ENCODE measurements at regions not wholly inside any gene's neighbourhood (a gene's known extent, or its start where the extent isn't known, plus 50 kb on each side); places are given as distances from the start of the nearest gene placed in this dataset.

- DNase-seq, result no peak
Measured at GRCh38 chr6:113120582-113121285, 736.4 kb upstream of the MARCKS start.

- no peak for DNase-seq
Measured at GRCh38 chr6:113121571-113121970, 735.6 kb upstream of the MARCKS start.

GRCh38 chr6:113122060-113122459 lies 735.1 kb upstream of the MARCKS start:
- no peak for DNase-seq

GRCh38 chr6:113125626-113126025 lies 731.5 kb upstream of the MARCKS start:
- no peak for DNase-seq

GRCh38 chr6:113127786-113128419 lies 729.2 kb upstream of the MARCKS start:
- no peak for DNase-seq

GRCh38 chr6:113128661-113129060 lies 728.5 kb upstream of the MARCKS start:
- no peak for DNase-seq

- no peak for DNase-seq
Measured at GRCh38 chr6:113129991-113130390, 727.2 kb upstream of the MARCKS start.

GRCh38 chr6:113137426-113137825 lies 719.7 kb upstream of the MARCKS start:
- DNase-seq, result no peak

- DNase-seq, result no peak
Measured at GRCh38 chr6:113140721-113141120, 716.4 kb upstream of the MARCKS start.

- no peak for DNase-seq
Measured at GRCh38 chr6:113141901-113142300, 715.2 kb upstream of the MARCKS start.

- DNase-seq, result no peak
Measured at GRCh38 chr6:113142671-113143174, 714.4 kb upstream of the MARCKS start.

GRCh38 chr6:113143206-113143605 lies 713.9 kb upstream of the MARCKS start:
- no peak for DNase-seq

- DNase-seq, result no peak
Measured at GRCh38 chr6:113144117-113144516, 713.0 kb upstream of the MARCKS start.

GRCh38 chr6:113146878-113147277 lies 710.3 kb upstream of the MARCKS start:
- DNase-seq, result no peak

- DNase-seq, result no peak
Measured at GRCh38 chr6:113147544-113147943, 709.6 kb upstream of the MARCKS start.

GRCh38 chr6:113148566-113148965 lies 708.6 kb upstream of the MARCKS start:
- no peak for DNase-seq

- DNase-seq, result no peak
Measured at GRCh38 chr6:113149511-113149910, 707.6 kb upstream of the MARCKS start.

GRCh38 chr6:113160306-113161017 lies 696.7 kb upstream of the MARCKS start:
- DNase-seq, result no peak

GRCh38 chr6:113161018-113161315 lies 696.2 kb upstream of the MARCKS start:
- no peak for DNase-seq

GRCh38 chr6:113162739-113163138 lies 694.4 kb upstream of the MARCKS start:
- DNase-seq, result no peak

- no peak for DNase-seq
Measured at GRCh38 chr6:113168057-113168456, 689.1 kb upstream of the MARCKS start.

GRCh38 chr6:113169484-113169883 lies 687.7 kb upstream of the MARCKS start:
- DNase-seq, result no peak

- DNase-seq, result no peak
Measured at GRCh38 chr6:113170454-113170853, 686.7 kb upstream of the MARCKS start.

GRCh38 chr6:113171882-113172281 lies 685.3 kb upstream of the MARCKS start:
- no peak for DNase-seq
